SU-DHL-6 (cell line): ENCODE measurements at regions not wholly inside any gene's neighbourhood (a gene's known extent, or its start where the extent isn't known, plus 50 kb on each side); places are given as distances from the start of the nearest gene placed in this dataset.

Experiments
- CTCF ChIP-seq: fragments of 200-600 bp; sonication (generic); IDR thresholded peaks from one replicate; pipeline ENCODE4 v1.5.1; 2017; ENCODE audit warnings: antibody characterized with exemption, mild to moderate bottlenecking, low read length, moderate library complexity; ENCODE audit not compliant: insufficient read depth, poor library complexity, severe bottlenecking
- EZH2phosphoT487 ChIP-seq: fragments of 200-600 bp; sonication (generic), shearing (Covaris generic); conservative IDR thresholded peaks from 2 replicates; pipeline ENCODE4 v1.6.1; 2018; ENCODE audit warnings: mild to moderate bottlenecking, antibody characterized with exemption, low read length, moderate library complexity, mixed read lengths

DNA sequence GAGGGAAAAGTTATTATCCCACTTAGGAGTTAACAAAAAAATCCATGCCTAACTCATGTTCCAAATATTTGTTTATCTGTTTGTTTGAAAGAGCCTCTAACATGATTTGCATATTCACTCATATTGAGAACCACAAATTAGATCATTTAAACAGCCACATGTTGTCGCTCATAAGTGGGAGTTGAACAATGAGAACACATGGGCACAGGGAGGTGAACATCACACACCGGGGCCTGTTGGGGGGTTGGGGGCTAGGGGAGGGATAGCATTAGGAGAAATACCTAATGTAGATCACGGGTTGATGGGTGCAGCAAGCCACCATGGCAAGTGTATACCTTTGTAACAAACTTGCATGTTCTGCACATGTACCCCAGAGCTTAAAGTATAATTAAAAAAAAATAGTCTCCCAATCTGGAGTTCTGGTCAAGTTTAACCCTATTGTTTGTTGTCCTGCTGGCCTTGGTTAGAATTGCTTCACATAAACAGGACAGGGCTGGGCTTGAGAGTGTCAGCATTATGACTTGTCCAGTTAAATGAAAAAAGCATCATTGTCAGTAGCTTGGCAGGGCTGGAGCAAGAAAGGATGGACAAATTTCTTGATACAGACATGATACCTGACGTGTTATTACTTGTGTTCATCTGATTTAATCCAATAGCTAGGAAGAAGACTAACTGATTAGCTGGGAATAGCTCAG is 57.8 kb upstream of the PSMA1 start:
- TF ChIP-seq CTCF (no peak), EZH2phosphoT487 (no peak)
